ENCODE measurements at regions not wholly inside any gene's neighbourhood (a gene's known extent, or its start where the extent isn't known, plus 50 kb on each side); places are given as distances from the start of the nearest gene placed in this dataset.

GRCh38 chr6:80454197-80454596 lies 347.7 kb downstream of the BCKDHB start:
- 59% methylated on average over 1 of the region's 1 CpG for WGBS, 2 donors
- no peak overlapping the region for H3K9ac ChIP-seq (ENCODE audit: insufficient read depth in 1 of 2, low read length in 2 of 2)

GRCh38 chr6:80449726-80450125 lies 343.3 kb downstream of the BCKDHB start:
- Histone ChIP-seq H3K27ac (ENCODE audit: low read depth in 1 of 2, low read length in 1 of 2) (no peak overlapping the region), H3K27me3 (ENCODE audit: control insufficient read depth in 3 of 3, insufficient read depth in 3 of 3, low read length in 2 of 3) (no peaks in the 10 kb centered on the region), H3K9ac (ENCODE audit: insufficient read depth in 1 of 2, low read length in 2 of 2) (no peak overlapping the region), H3K9me3 (ENCODE audit: control insufficient read depth in 4 of 4, insufficient read depth in 3 of 4, low read length in 3 of 4) (peaks cover 0 to 3% (median 0%) of the 10 kb centered on the region in 4 donors), H3K36me3 (ENCODE audit: control insufficient read depth in 4 of 4, insufficient read depth in 4 of 4, low read length in 4 of 4) (peaks cover 0 to 2% (median 0%) of the 10 kb centered on the region in 4 donors), H3K4me3 (no peak overlapping the region), H3K4me1 (ENCODE audit: control insufficient read depth in 5 of 5, insufficient read depth in 5 of 5, low read length in 5 of 5) (no peaks in the 10 kb centered on the region)
- ATAC-seq (ENCODE audit: insufficient read depth, low FRiP score): no peak
- DNase-seq: no peak
- TF ChIP-seq CTCF (IDR thresholded peaks at IDR 0.05; ENCODE audit: control extremely low read depth, extremely low read depth): no peak
- 13 to 25% methylated on average over 1 of the region's 1 CpG for WGBS, 2 donors

More at GRCh38 chr6:80454197-80454596, 347.7 kb downstream of the BCKDHB start:
- no peaks in the 10 kb centered on the region for H3K27me3 ChIP-seq (ENCODE audit: control insufficient read depth in 3 of 3, insufficient read depth in 3 of 3, low read length in 2 of 3)
- DNase-seq (no peak), ATAC-seq (ENCODE audit: insufficient read depth, low FRiP score) (no peak)
- no peak overlapping the region for H3K4me3 ChIP-seq
- H3K36me3 ChIP-seq (ENCODE audit: control insufficient read depth in 4 of 4, insufficient read depth in 4 of 4, low read length in 4 of 4): no peaks in the 10 kb centered on the region
- no peak for TF ChIP-seq CTCF (IDR thresholded peaks at IDR 0.05; ENCODE audit: control extremely low read depth, extremely low read depth)
- H3K27ac ChIP-seq (ENCODE audit: low read depth in 1 of 2, low read length in 1 of 2): no peak overlapping the region
- no peaks in the 10 kb centered on the region for H3K9me3 ChIP-seq (ENCODE audit: control insufficient read depth in 4 of 4, insufficient read depth in 3 of 4, low read length in 3 of 4)
- H3K4me1 ChIP-seq (ENCODE audit: control insufficient read depth in 5 of 5, insufficient read depth in 5 of 5, low read length in 5 of 5): peaks cover 0 to 23% (median 9%) of the 10 kb centered on the region in 5 donors

DNA sequence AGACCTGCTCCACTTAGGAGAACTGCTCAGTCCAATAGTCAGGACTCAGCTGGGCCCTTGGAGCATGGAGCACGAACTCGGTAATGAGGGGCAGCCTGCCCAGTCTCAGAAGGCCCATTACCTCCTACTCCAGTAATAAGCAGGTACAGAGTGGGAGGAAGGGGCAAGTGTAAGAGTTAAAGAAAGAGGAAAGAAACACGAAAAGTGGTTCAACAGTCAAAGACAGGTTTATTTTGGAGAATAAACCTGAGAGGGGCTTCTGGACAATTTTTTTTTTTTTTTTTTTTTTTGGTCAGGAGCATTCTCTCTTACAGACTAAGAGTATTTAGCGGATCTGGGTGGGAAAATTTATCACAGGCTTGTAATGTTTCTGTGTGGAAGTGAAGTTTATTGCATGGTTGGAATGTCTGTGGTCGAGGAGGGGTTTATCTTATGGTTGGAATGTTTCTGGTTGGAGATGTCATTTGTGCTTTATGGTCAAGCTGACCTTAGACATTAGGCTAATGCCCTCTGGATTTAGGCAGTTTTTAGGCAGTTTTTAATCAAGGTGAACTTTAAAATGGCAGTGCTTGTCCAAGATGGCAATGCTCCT lies 340.1 kb downstream of the BCKDHB start:
- Histone ChIP-seq H3K27me3 (ENCODE audit: control insufficient read depth in 3 of 3, insufficient read depth in 3 of 3, low read length in 2 of 3) (no peaks in the 10 kb centered on the region), H3K4me3 (no peak overlapping the region), H3K9me3 (ENCODE audit: control insufficient read depth in 4 of 4, insufficient read depth in 3 of 4, low read length in 3 of 4) (peaks cover 0 to 3% (median 0%) of the 10 kb centered on the region in 4 donors), H3K27ac (ENCODE audit: low read depth in 1 of 2, low read length in 1 of 2) (no peak overlapping the region), H3K36me3 (ENCODE audit: control insufficient read depth in 4 of 4, insufficient read depth in 4 of 4, low read length in 4 of 4) (peaks cover 0 to 2% (median 0%) of the 10 kb centered on the region in 4 donors), H3K4me1 (ENCODE audit: control insufficient read depth in 5 of 5, insufficient read depth in 5 of 5, low read length in 5 of 5) (no peaks in the 10 kb centered on the region), H3K9ac (ENCODE audit: insufficient read depth in 1 of 2, low read length in 2 of 2) (no peak overlapping the region)
- WGBS, 2 donors: 92 to 96% methylated on average over 5 of the region's 5 CpGs
- no peak for TF ChIP-seq CTCF (IDR thresholded peaks at IDR 0.05; ENCODE audit: control extremely low read depth, extremely low read depth)
- DNase-seq (no peak), ATAC-seq (ENCODE audit: insufficient read depth, low FRiP score) (no peak)

DNA sequence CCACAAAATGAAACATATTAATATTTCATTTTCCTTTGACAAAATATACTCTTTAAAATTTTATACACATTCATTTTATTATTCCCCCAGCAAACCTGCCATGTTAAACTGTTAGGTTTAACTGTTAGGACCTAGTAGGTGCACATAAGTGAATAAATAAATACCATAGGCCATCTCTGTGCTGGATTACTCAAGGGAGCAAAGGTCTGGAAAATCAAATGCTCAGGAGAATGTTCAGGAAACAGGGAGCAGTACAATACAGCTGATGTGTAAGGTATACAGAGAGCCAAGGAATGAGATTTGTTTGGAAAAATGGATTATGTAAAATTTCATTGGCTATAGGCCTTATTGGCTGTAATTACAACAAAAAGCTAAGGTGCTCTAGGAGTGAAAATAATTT lies 339.3 kb downstream of the BCKDHB start:
- TF ChIP-seq CTCF (IDR thresholded peaks at IDR 0.05; ENCODE audit: control extremely low read depth, extremely low read depth): no peak
- ATAC-seq (ENCODE audit: insufficient read depth, low FRiP score): no peak
- Histone ChIP-seq H3K27me3 (ENCODE audit: control insufficient read depth in 3 of 3, insufficient read depth in 3 of 3, low read length in 2 of 3) (no peaks in the 10 kb centered on the region), H3K4me3 (no peak overlapping the region), H3K9me3 (ENCODE audit: control insufficient read depth in 4 of 4, insufficient read depth in 3 of 4, low read length in 3 of 4) (peaks cover 0 to 3% (median 0%) of the 10 kb centered on the region in 4 donors), H3K27ac (ENCODE audit: low read depth in 1 of 2, low read length in 1 of 2) (no peak overlapping the region), H3K4me1 (ENCODE audit: control insufficient read depth in 5 of 5, insufficient read depth in 5 of 5, low read length in 5 of 5) (no peaks in the 10 kb centered on the region), H3K36me3 (ENCODE audit: control insufficient read depth in 4 of 4, insufficient read depth in 4 of 4, low read length in 4 of 4) (peaks cover 0 to 2% (median 0%) of the 10 kb centered on the region in 4 donors), H3K9ac (ENCODE audit: insufficient read depth in 1 of 2, low read length in 2 of 2) (no peak overlapping the region)
- no peak for DNase-seq

All from lung (tissue), 11 donors.